ENCODE measurements at regions not wholly inside any gene's neighbourhood (a gene's known extent, or its start where the extent isn't known, plus 50 kb on each side); places are given as distances from the start of the nearest gene placed in this dataset.

DNA sequence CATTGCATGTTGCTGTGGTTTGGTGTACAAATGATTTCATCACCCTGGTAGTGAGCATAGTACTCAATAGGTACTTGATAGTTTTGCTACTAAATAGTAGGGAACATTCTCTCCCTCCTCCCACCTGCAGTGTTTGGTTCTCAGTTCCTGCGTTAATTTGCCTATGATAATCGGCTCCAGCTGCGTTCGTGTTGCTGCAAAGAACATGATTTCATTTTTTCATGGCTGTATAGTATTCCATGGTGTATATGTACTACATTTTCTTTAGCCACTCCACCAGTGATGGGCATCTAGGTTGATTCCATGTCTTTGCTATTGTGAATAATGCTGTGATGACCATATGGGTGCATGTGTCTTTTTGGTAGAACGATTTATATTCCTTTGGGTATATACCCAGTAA is 903.4 kb downstream of the TTLL7 start:
- TF ChIP-seq, protein P1, sequence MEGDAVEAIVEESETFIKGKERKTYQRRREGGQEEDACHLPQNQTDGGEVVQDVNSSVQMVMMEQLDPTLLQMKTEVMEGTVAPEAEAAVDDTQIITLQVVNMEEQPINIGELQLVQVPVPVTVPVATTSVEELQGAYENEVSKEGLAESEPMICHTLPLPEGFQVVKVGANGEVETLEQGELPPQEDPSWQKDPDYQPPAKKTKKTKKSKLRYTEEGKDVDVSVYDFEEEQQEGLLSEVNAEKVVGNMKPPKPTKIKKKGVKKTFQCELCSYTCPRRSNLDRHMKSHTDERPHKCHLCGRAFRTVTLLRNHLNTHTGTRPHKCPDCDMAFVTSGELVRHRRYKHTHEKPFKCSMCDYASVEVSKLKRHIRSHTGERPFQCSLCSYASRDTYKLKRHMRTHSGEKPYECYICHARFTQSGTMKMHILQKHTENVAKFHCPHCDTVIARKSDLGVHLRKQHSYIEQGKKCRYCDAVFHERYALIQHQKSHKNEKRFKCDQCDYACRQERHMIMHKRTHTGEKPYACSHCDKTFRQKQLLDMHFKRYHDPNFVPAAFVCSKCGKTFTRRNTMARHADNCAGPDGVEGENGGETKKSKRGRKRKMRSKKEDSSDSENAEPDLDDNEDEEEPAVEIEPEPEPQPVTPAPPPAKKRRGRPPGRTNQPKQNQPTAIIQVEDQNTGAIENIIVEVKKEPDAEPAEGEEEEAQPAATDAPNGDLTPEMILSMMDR (conservative IDR thresholded peaks at IDR 0.05): no peak
- no peak for TF ChIP-seq ZFX (IDR thresholded peaks at IDR 0.05)

All from C4-2B (cell line).